HG02938 (cell line): ENCODE measurements at regions not wholly inside any gene's neighbourhood (a gene's known extent, or its start where the extent isn't known, plus 50 kb on each side); places are given as distances from the start of the nearest gene placed in this dataset.

Source experiments
- ATAC-seq: cut with Tn5 transposase; IDR thresholded peaks from one replicate; pipeline ENCODE4 v1.9.1; 2021; ENCODE audit warnings: mild to moderate bottlenecking, moderate library complexity; ENCODE audit not compliant: unreplicated experiment

GRCh38 chrX:45894864-45895645, 650.2 kb downstream of the ZNF674 start:
- no peak for ATAC-seq

- no peak for ATAC-seq
Measured at GRCh38 chrX:45889471-45889870, 655.8 kb downstream of the ZNF674 start.

- ATAC-seq = no peak
Measured at GRCh38 chrX:45888518-45888917, 656.7 kb downstream of the ZNF674 start.

GRCh38 chrX:45885931-45886330, 659.3 kb downstream of the ZNF674 start:
- no peak for ATAC-seq

- ATAC-seq = no peak
Measured at GRCh38 chrX:45879512-45879911, 665.7 kb downstream of the ZNF674 start.

- ATAC-seq = no peak
Measured at GRCh38 chrX:45876206-45876605, 669.0 kb downstream of the ZNF674 start.

GRCh38 chrX:45873781-45874180, 671.4 kb downstream of the ZNF674 start:
- no peak for ATAC-seq

- no peak for ATAC-seq
Measured at GRCh38 chrX:45872480-45872879, 671.8 kb upstream of the DIPK2B start.

GRCh38 chrX:45868425-45868824, 667.7 kb upstream of the DIPK2B start:
- ATAC-seq = no peak

GRCh38 chrX:45862801-45863200, 662.1 kb upstream of the DIPK2B start:
- no peak for ATAC-seq

- no peak for ATAC-seq
Measured at GRCh38 chrX:45860450-45860849, 659.8 kb upstream of the DIPK2B start.

- ATAC-seq = no peak
Measured at GRCh38 chrX:45859407-45859806, 658.7 kb upstream of the DIPK2B start.

GRCh38 chrX:45852884-45853283, 652.2 kb upstream of the DIPK2B start:
- ATAC-seq = no peak

- ATAC-seq = no peak
Measured at GRCh38 chrX:45851434-45851991, 650.8 kb upstream of the DIPK2B start.

- ATAC-seq = no peak
Measured at GRCh38 chrX:45850775-45851433, 650.2 kb upstream of the DIPK2B start.

GRCh38 chrX:45850197-45850774, 649.6 kb upstream of the DIPK2B start:
- ATAC-seq = no peak

- no peak for ATAC-seq
Measured at GRCh38 chrX:45849261-45849862, 648.7 kb upstream of the DIPK2B start.

- no peak for ATAC-seq
Measured at GRCh38 chrX:45847961-45848360, 647.3 kb upstream of the DIPK2B start.

- no peak for ATAC-seq
Measured at GRCh38 chrX:45846328-45846727, 645.7 kb upstream of the DIPK2B start.

GRCh38 chrX:45845142-45845541, 644.5 kb upstream of the DIPK2B start:
- ATAC-seq = no peak

GRCh38 chrX:45843518-45843917, 642.8 kb upstream of the DIPK2B start:
- ATAC-seq = no peak
